Neutrophil (primary cell): ENCODE measurements at regions not wholly inside any gene's neighbourhood (a gene's known extent, or its start where the extent isn't known, plus 50 kb on each side); places are given as distances from the start of the nearest gene placed in this dataset.

Experiments
- H3K27ac ChIP-seq: fragments of 200-600 bp; sonication (generic); 2 replicates; pipeline ENCODE4 v1.5.1; 2016; ENCODE audit warnings: mild to moderate bottlenecking, moderate library complexity
- H3K27me3 ChIP-seq: fragments of 200-600 bp; sonication (generic); 2 replicates; pipeline ENCODE4 v1.6.0; 2016; ENCODE audit warnings: mild to moderate bottlenecking
- H3K36me3 ChIP-seq: fragments of 200-600 bp; sonication (generic); 2 replicates; pipeline ENCODE4 v1.5.1; 2017
- H3K4me1 ChIP-seq, 2 experiments: fragments of 200-600 bp in 1 of 2; sonication (generic) in 1 of 2; 1 replicate in 1 of 2; 2 replicates in 1 of 2; pipeline versions ENCODE4 v1.5.1 to v1.6.1; 2013 to 2016; ENCODE audit warnings: low read depth in 1 of 2, low read length in 1 of 2, mild to moderate bottlenecking in 1 of 2, moderate library complexity in 1 of 2; ENCODE audit not compliant: control insufficient read depth in 1 of 2, insufficient read depth in 1 of 2
- H3K4me3 ChIP-seq, 2 experiments: fragments of 200-600 bp in 1 of 2; sonication (generic) in 1 of 2; 1 replicate in 1 of 2; 2 replicates in 1 of 2; pipeline ENCODE4 v1.5.1; 2013 to 2016; ENCODE audit warnings: low read depth in 1 of 2, low read length in 1 of 2, mild to moderate bottlenecking in 1 of 2, moderate library complexity in 1 of 2
- H3K9me3 ChIP-seq: fragments of 200-600 bp; sonication (generic); 2 replicates; pipeline ENCODE4 v1.5.1; 2016
- CTCF ChIP-seq: fragments of 200-600 bp; sonication (generic); IDR thresholded peaks from 2 replicates; pipeline ENCODE4 v1.5.1; 2016; ENCODE audit warnings: antibody characterized with exemption

- no peak for TF ChIP-seq CTCF
Measured at GRCh38 chr6:10031617-10032016, 383.3 kb downstream of the TFAP2A start.

GRCh38 chr6:10030942-10031537 is 383.8 kb downstream of the TFAP2A start:
- Histone ChIP-seq H3K27me3 (peaks cover 66% of the 10 kb centered on the region), H3K4me1 (no peaks in the 10 kb centered on the region), H3K4me3 (no peak overlapping the region), H3K27ac (no peak overlapping the region), H3K9me3 (no peaks in the 10 kb centered on the region), H3K36me3 (no peaks in the 10 kb centered on the region)
- TF ChIP-seq CTCF = peak; percentile 20

More at GRCh38 chr6:10031617-10032016, 383.3 kb downstream of the TFAP2A start:
- no peaks in the 10 kb centered on the region for H3K9me3 ChIP-seq
- H3K27me3 ChIP-seq = peaks cover 62% of the 10 kb centered on the region
- H3K4me1 ChIP-seq = no peaks in the 10 kb centered on the region
- no peak overlapping the region for H3K27ac ChIP-seq
- H3K4me3 ChIP-seq = no peak overlapping the region
- no peaks in the 10 kb centered on the region for H3K36me3 ChIP-seq

DNA sequence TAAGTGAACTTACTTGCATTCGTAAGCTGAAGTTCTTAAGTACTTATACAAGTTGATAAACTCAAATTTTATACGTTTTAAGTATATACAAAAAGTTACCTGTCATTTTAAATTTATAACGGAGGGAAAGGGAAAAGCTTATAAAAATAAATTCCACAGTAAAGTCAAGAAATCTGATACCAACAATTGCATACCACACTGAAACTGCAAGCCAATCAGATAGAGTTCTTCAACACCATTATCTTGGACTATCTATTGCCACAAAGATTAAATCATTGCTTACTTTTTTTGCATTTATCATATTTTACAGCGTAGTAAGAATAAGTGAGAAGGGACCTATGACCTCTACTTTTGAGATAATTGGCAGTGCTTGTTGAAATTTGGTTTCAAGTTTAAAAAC is 386.7 kb downstream of the TFAP2A start:
- H3K9me3 ChIP-seq = no peaks in the 10 kb centered on the region
- peaks cover 56% of the 10 kb centered on the region for H3K27me3 ChIP-seq
- H3K36me3 ChIP-seq = no peaks in the 10 kb centered on the region
- TF ChIP-seq CTCF = no peak
- H3K4me1 ChIP-seq = no peaks in the 10 kb centered on the region
- no peak overlapping the region for H3K4me3 ChIP-seq
- no peak overlapping the region for H3K27ac ChIP-seq

GRCh38 chr6:10019851-10020250 is 395.0 kb downstream of the TFAP2A start:
- H3K27ac ChIP-seq = no peak overlapping the region
- H3K27me3 ChIP-seq = no peaks in the 10 kb centered on the region
- H3K4me3 ChIP-seq = no peak overlapping the region
- no peaks in the 10 kb centered on the region for H3K4me1 ChIP-seq
- no peaks in the 10 kb centered on the region for H3K36me3 ChIP-seq
- no peaks in the 10 kb centered on the region for H3K9me3 ChIP-seq
- TF ChIP-seq CTCF = no peak

DNA sequence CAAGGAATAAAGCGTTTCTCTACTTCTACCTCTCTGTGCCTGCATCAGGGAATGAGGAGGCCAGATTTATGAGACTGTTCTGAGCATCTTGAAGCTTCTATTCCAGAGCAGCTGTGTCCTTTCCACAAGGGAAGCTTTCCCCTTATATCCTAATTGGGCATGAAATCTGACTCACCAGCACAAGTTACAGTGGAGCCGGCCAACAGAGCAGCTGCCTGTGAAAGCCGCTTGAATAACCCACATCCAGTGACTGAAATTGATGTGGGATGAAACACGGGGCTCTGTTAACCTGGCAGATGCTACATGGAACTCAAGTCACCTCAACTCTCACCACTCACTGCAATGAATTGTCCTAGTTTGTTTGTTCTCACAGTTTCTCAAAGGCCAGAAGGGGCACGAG is 400.3 kb downstream of the TFAP2A start:
- H3K27me3 ChIP-seq = no peaks in the 10 kb centered on the region
- TF ChIP-seq CTCF = no peak
- H3K36me3 ChIP-seq = no peaks in the 10 kb centered on the region
- no peaks in the 10 kb centered on the region for H3K9me3 ChIP-seq
- H3K27ac ChIP-seq = no peak overlapping the region
- H3K4me1 ChIP-seq = no peaks in the 10 kb centered on the region
- H3K4me3 ChIP-seq = no peak overlapping the region

DNA sequence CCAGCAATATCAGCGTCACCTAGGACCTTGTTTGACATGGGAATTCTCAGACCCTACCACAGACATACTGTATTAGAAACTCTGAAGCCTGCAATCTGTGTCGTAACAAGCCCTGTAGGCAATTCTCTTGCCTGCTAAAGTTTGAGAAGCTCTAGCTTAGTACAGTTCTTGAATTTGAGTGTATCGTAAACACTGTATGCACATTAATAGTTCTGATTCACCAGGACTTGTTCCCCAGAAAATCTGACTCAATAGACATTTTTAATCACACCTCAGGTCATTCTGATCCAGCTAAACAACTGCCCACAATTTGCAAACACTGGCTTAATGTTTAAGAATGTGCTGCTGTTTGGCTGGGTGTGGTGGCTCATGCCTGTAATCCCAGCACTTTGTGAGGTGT is 414.3 kb downstream of the TFAP2A start:
- no peak overlapping the region for H3K4me3 ChIP-seq
- no peaks in the 10 kb centered on the region for H3K9me3 ChIP-seq
- no peak overlapping the region for H3K27ac ChIP-seq
- no peak for TF ChIP-seq CTCF
- H3K4me1 ChIP-seq = no peaks in the 10 kb centered on the region
- no peaks in the 10 kb centered on the region for H3K36me3 ChIP-seq
- H3K27me3 ChIP-seq = no peaks in the 10 kb centered on the region
